WI38 (cell line): ENCODE measurements at regions not wholly inside any gene's neighbourhood (a gene's known extent, or its start where the extent isn't known, plus 50 kb on each side); places are given as distances from the start of the nearest gene placed in this dataset.

Experiments used
- H3K4me3 ChIP-seq: 2 replicates; pipeline ENCODE4 v1.5.1; 2011; ENCODE audit warnings: low read depth, mild to moderate bottlenecking, control low read depth, low read length
- CTCF ChIP-seq: IDR thresholded peaks from 2 replicates; pipeline ENCODE4 v1.5.1; 2012; ENCODE audit warnings: low read depth, mild to moderate bottlenecking, control low read depth, low read length

DNA sequence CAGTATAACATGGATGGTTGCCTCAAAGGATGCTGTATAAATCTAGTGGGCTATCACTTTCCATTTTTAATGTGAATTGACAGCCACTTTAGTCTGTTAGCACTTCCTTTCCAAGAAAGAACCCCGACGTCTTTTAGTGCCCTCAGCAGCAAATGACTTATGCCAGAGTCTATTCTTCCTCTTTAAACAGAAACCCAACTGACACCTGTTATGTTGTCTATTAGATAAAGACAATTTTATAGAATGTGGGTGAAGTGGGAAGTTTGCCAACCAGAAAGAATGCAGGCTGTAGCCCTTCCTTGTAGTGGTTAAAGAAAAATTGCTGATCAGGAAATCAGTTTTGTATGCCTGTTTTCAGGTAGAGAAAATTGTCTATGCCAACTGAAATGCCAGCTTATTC lies 344.9 kb downstream of the ZNF326 start:
- H3K4me3 ChIP-seq = no peak overlapping the region
- TF ChIP-seq CTCF = no peak

DNA sequence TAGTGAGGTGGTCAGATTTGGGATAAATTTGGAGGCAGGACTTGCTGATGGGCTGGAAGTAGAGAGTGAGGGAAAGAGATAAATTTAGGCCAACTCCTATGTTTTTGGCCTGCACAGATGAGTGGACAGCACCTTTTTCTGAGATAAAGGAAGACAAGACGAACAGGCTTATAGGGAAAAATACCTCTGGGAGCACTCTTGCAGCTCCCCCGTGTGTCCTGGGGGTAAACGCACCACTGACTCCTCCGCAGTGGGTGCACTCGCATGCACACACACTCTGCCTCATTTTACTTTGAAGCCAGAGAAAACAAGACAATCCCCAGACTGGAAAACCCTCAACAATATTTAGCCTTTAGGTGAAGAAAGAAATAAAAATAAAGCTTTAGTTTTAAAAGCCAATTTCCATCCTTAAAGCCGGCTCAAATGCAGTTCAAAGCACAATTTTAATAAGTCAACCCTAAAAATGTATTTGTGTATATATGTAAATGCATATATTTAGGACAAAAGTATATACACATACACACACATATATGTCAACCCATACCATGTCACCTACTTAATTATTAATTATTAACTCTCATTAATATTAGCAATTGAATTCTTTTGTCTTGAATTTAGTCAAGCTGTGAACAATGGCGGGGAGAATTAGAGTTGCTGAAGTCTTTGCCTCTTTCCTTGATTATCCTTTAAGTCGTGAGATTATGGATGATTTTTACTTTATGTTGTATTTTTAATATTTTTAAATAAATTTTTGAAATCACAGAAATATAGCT lies 341.8 kb downstream of the ZNF326 start:
- no peak for TF ChIP-seq CTCF
- H3K4me3 ChIP-seq = no peak overlapping the region

GRCh38 chr1:90335558-90335957 lies 340.6 kb downstream of the ZNF326 start:
- no peak for TF ChIP-seq CTCF
- H3K4me3 ChIP-seq = no peak overlapping the region

DNA sequence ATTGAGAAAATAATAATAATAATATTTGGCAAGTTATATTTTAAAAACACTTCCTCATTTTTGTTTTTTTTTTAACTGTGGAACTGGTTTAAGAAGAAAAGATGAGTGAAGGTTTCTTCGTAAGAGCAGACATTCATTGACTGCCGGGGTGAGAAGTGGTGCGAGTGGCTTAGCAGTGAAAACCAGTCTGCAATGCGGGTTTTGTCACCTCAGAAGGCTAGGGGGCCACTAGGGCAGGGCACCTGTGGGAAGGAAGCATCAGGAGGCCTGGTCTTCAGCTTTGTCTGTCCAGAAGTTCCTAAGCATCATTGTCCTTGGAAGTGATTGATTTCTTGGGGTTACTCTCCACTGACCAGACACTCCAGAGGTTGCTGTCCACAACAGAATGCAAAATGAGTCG lies 339.2 kb downstream of the ZNF326 start:
- TF ChIP-seq CTCF = no peak
- H3K4me3 ChIP-seq = no peak overlapping the region

GRCh38 chr1:90325168-90325567 lies 330.3 kb downstream of the ZNF326 start:
- no peak overlapping the region for H3K4me3 ChIP-seq
- no peak for TF ChIP-seq CTCF

DNA sequence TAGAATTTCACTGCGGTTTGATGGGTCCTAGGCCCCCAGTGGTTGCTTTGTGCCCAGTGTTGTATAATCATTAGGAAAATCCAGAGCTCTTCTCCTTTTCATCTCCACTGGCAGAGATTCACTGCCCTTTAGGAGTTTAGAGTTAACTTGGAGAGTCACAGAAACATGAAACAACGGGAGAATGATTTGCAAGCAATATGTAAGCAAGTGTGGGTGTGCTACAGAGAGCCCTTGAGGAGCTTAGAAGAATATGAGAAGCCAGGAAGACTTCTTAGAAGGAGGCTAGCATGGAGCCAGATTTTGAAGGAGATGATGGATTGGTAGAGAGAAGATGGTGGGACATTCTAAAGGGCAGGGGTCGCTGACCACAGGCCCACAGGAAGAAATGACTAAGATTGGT lies 327.3 kb downstream of the ZNF326 start:
- no peak for TF ChIP-seq CTCF
- no peak overlapping the region for H3K4me3 ChIP-seq

DNA sequence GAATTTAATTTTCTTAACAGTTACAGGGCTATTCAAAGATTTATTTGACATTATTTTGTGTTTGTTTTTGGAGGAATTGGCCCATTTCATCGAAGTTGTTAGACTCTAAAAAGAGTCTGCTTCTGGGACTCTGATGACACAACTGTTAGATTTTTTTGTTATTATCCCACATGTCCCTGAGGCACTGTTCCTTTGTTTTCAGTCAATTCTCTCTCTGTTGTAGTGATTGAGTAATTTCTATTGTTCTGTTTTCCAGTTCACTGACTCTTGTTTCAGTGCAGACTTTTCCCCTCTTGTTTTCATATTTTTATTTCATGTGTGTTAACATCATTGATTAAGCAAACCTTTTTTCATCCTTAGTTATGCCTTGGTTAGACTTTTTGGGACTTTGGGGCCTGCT lies 325.0 kb downstream of the ZNF326 start:
- TF ChIP-seq CTCF = no peak
- no peak overlapping the region for H3K4me3 ChIP-seq
